ENCODE measurements at regions not wholly inside any gene's neighbourhood (a gene's known extent, or its start where the extent isn't known, plus 50 kb on each side); places are given as distances from the start of the nearest gene placed in this dataset.

DNA sequence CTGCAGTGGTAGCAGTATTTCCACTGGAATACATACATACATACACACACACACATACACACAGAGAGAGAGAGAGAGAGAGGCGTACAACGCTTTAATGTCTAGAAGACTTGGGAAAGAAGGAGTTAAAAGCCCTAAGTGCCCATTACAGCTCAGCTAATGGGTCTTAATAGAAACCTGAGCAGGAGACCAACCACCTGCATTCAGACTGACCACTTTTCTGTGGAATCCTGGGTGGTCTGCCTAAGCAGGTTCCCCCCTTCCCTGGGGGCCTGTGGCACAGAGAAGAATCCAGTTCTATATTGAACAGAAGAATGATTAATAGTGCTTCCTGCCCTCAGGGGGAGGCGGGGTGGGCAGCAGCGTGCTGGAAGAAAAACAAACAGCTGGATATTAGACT is 312.4 kb upstream of the PRKD1 start:
- Histone ChIP-seq H3K14ac (ENCODE audit: insufficient read depth, low read length) (no peak overlapping the region), H3K4me1 (ENCODE audit: insufficient read depth, low read length) (no peaks in the 10 kb centered on the region; the same call in 1 of the 2 replicates), H2BK20ac (ENCODE audit: low read depth, low read length, poor library complexity, severe bottlenecking) (no peak overlapping the region), H3K23me2 (ENCODE audit: insufficient read length, low read depth, low read length, poor library complexity, severe bottlenecking) (no peaks in the 10 kb centered on the region), H3K79me2 (ENCODE audit: insufficient read depth, low read length) (no peaks in the 10 kb centered on the region), H3K56ac (ENCODE audit: insufficient read length, low read depth, low read length) (no peak overlapping the region), H3K4ac (ENCODE audit: low read depth, low read length) (no peak overlapping the region), H3K27ac (ENCODE audit: insufficient read length, low read depth, low read length) (no peak overlapping the region), H3K18ac (ENCODE audit: insufficient read length, low read depth, low read length) (no peak overlapping the region), H4K20me1 (ENCODE audit: control insufficient read depth, insufficient read depth, insufficient read length) (no peaks in the 10 kb centered on the region), H3K9ac (ENCODE audit: extremely low read depth, insufficient read length, low read length) (no peak overlapping the region), H2AK5ac (ENCODE audit: insufficient read length, low read length) (no peak overlapping the region), H3K9me3 (ENCODE audit: control insufficient read depth, low read depth, low read length) (no peaks in the 10 kb centered on the region), H2BK5ac (ENCODE audit: insufficient read length, low read length) (no peak overlapping the region), H3T11ph (ENCODE audit: low read length) (no peak overlapping the region), H3K79me1 (ENCODE audit: insufficient read depth, low read depth, low read length, poor library complexity, severe bottlenecking) (no peaks in the 10 kb centered on the region), H2AFZ (ENCODE audit: low read length) (no peak overlapping the region), H4K91ac (ENCODE audit: insufficient read length, low read depth, low read length) (no peak overlapping the region), H2BK120ac (ENCODE audit: low read depth, low read length, poor library complexity, severe bottlenecking) (no peak overlapping the region), H2BK12ac (ENCODE audit: insufficient read length, low read depth, low read length) (no peak overlapping the region), H2BK15ac (ENCODE audit: low read depth, low read length) (no peak overlapping the region), H3K23ac (ENCODE audit: insufficient read length, low read depth, low read length) (no peak overlapping the region), H4K5ac (ENCODE audit: insufficient read length, low read depth, low read length) (no peak overlapping the region), H4K8ac (replicated peaks; ENCODE audit: insufficient read length, low read depth, low read length) (no peak overlapping the region), H3K4me2 (ENCODE audit: insufficient read depth, insufficient read length, low read length) (no peak overlapping the region), H3K27me3 (ENCODE audit: insufficient read depth, low read length) (no peaks in the 10 kb centered on the region)
- H3K4me1 Mint-ChIP-seq, result peaks cover 17 to 28% of the 10 kb centered on the region in 2 experiments
- no peak for TF ChIP-seq CTCF (conservative IDR thresholded peaks at IDR 0.05)
- DNase-seq, result no peak
- no peaks in the 10 kb centered on the region for H3K27me3 Mint-ChIP-seq (ENCODE audit: low read depth)
- peaks cover 0 to 2% of the 10 kb centered on the region in 2 experiments; a peak in 3 of 5 replicates for H3K9me3 Mint-ChIP-seq
- no CpG with 5 or more reads among the region's 4 CpGs for WGBS (ENCODE audit: extremely low coverage, insufficient read length, low lambda C conversion rate)
- no peaks in the 10 kb centered on the region; a peak in 1 of 7 replicates for H3K36me3 Mint-ChIP-seq (ENCODE audit: insufficient read depth in 1 of 3, low read depth in 3 of 3)
- H3K27ac Mint-ChIP-seq, result no peak overlapping the region; a peak in 1 of 7 replicates
- H3K4me3 Mint-ChIP-seq, result no peak overlapping the region

Measured in H9 (cell line).